ENCODE measurements at regions not wholly inside any gene's neighbourhood (a gene's known extent, or its start where the extent isn't known, plus 50 kb on each side); places are given as distances from the start of the nearest gene placed in this dataset.

GRCh38 chr1:4171480-4172450 is 271.7 kb upstream of the C1orf174 start:
- TF ChIP-seq POLR2AphosphoS5 (IDR thresholded peaks at IDR 0.05) (no peak), CTCF (IDR thresholded peaks at IDR 0.05) (no peak)
